SK-MEL-5 (cell line): ENCODE measurements at regions not wholly inside any gene's neighbourhood (a gene's known extent, or its start where the extent isn't known, plus 50 kb on each side); places are given as distances from the start of the nearest gene placed in this dataset.

Source experiments
- DNase-seq: peaks from one replicate; pipeline ENCODE4 v3.0.0-alpha.2; 2016; ENCODE audit warnings: low read depth, low spot score
- in situ Hi-C: cut with HindIII; loops from 2 replicates; pipeline ENCODE4 v1.10.0; 2016; ENCODE audit warnings: low sequenced_read_pairs, high pct_unique_total_duplicates, low pct_unique_long_range_greater_than_20kb

DNA sequence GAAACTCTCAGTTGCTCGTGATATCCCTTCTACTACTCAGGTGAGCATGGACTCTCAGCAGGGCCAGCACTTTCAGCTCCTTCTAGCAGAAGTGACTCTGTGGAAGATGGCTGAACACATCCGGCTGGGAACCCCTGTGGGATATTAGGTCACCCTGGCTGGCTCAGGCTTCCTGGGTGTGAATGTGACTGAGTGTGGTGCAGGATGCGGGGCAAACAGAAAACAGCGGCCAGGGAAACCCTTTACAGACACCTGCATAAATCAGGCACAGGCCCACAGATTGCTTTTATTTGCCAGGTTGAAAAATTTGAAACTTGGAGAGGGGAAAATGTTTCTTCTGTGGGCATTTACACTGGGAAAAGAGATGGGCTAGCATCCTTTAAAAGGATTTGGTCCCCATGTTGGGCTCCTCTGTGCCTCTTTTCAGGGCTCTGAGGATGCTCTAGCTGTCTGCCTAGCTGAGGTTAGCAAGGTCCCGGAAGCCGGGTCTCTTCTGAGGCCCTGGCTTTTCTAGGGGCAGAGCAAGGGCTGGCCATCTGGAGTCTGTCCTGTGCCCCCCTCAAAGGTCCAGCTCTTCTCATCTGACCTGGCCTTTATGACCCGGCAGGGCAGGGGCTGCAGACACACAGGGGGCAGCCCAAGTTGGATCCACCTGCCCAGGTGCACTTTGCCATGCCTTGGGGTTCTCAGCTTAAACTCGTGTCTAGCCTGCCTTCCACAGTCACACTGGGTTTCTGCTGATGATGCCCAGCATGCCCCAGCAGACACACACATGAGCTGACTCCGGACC is 243.0 kb downstream of the SIPA1L2 start:
- DNase-seq: no peak
- in situ Hi-C loops: no loop called here

DNA sequence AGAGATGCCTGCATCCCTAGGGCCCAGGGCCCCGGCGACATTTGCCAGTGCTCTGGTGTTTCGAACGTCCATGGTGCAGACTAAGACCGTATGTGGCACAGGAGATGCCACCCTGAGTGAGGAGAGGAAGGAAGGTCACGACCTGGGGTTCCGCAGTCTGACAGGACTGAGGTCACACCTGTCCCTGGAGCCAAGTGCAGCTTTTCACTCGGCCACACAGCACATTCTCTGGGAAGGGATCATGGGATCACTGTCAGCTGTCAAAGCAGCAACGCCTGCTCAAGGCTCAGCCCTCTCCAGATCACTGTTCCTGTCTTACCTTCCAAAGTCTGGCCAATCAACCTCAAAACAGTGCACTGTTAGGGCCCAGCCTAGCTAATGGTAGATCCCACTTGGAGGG is 243.6 kb downstream of the SIPA1L2 start:
- in situ Hi-C loops: no loop called here
- no peak for DNase-seq

DNA sequence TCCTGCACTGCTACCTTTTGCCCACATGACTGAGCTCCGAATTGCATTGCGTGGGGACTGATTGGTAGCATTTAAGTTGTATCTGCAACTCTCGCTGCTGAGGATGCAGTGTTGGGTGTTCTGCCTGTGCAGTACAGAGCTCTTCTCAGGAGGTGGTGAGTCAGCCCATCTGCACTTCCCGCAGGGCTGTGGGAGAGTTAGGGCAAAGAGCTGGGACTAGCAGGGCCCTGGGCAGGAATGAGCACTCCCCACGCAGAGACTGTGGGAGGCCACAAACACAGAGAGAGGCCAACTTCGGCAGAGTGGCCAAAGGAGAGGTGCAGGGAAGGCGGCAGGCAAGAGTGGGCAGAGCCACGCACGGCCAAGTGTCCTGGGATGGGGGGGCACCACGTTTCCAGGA is 244.7 kb downstream of the SIPA1L2 start:
- peak; percentile 23 for DNase-seq
- in situ Hi-C loops: no loop called here

DNA sequence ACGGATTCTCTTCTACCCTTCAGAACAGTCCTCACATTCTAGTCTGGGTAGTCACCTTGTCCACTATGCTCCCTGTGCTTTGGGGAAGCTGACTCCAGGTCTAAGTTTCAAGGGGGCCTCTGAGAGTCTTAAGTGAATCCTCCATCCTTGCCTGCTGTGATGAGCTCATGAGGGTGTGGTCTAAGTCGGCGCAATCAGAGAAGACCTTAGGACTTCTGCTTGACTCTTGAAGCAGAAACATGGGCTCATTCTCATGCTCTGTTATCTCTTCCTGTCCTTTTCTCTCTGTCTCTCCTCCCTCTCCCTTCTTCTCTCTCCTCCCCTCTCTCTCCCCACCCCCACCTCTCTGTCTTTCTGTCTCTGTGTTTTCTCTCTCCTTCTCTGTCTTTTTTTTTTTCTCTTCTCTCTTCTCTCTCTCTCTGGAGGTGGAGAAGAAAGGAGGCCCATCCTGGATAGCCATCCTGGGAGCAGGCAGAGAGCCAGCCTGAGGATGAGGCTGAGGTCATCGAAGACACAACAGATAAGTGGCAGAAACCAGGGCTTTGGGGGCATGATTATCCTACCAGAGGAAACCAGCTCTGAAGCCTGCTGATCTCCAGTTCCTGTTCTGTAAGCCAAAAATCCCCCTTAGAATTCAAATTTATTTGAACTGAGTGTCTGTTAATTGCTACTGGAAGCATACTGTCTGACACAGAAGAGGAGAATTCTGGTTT is 245.6 kb downstream of the SIPA1L2 start:
- in situ Hi-C loops: no loop called here
- no peak for DNase-seq

DNA sequence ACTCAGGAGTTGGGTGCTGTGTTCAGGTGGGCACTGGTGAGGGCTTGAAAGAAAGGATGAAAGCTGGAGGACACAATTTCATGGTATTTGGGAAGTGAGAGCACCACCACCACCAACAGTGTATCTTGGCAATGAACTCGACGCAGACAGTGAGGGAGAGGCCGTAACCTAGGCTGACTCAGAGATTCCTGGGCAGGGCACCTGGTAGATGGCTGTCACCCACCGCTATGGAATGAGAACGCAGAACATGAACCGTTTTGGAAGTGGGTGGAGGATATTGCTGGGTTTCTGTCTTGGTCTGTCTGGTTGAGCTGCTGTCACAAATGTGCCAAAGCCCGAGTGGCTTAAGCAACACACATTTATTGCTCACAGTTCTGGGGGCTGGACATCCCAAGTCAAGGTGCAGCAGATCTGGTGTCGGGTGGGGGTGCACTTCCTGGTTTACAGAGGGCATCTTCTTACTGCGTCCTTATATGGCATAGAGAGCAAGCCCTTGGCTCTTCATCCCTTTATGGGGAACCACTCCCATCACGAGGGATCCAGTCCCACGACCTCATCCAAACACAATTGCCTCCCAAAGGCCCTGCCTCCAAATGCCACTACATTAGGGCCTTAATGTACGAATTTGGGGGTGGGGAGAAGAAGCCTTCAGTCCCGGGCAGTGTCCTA is 246.3 kb downstream of the SIPA1L2 start:
- no peak for DNase-seq
- in situ Hi-C loops: no loop called here

DNA sequence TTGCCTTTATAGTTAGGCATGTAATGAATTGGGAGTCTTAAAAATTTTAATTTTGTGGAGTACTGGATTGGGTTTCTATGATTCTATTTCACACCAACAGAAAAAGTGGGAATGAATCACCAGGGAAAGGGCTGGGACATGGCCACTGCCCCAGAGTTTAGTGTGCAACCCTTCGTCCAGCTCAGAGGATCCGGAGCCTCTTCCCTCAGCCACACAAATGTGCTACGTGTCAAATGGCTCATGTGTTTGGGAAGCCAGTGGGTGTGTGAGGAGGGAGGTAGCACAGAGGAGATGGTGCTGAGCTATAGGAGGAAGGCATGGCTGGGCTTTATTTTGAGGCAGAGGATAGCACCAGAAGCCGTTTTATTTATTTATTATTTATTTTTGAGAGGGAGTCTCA is 247.3 kb downstream of the SIPA1L2 start:
- in situ Hi-C loops: no loop called here
- DNase-seq: no peak

DNA sequence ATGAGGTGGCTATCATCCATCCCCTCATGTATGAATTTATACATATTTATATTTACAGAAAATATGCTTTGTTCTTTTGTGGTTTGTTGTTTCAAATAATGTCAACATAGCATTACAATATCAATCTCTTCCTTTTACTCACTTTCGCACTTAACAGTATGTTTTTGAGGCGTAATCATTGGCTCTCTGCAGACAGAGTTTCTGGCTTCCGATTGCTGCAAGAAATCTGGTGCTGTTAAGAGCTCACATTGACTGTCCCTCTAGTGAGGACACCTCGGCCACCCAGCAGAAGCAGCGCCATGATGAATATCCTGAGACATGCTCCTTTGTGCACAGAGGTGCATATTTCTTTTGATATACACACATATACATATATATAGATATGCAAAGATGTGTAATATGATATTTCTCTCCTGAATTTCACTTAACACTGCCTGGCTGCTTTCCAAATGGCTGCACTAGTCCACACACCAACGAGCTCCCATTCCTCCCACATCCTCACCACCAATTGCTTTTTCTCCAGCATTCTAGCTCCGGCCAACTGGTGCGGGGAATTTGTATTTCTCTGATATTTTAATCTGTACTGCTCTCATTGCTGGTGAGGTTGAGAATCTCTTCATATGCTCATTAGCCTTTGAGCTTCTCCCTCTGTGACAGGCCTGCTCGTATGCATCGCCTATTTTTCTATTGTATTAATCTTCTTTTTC is 248.4 kb downstream of the SIPA1L2 start:
- in situ Hi-C loops: no loop called here
- DNase-seq: no peak

DNA sequence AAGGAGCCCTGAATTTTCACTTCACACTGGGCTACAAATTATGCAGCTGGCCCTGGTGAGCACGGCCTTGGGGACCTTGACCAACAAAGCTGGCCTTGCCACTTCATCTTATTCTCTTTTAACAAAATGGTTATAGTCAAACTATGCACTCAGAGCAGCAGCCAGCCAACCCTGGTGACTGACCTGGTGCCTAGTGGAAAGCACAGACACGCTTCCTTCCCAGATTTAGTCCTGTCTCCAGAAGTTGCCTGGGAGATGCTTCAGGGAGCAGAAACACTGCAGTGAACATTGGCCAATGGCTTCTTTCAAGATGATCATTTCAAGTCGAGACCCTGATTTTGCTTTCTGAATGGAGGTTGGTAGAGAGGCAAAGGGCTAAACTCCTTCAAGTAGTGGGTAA is 249.3 kb downstream of the SIPA1L2 start:
- DNase-seq: no peak
- in situ Hi-C loops: no loop called here

DNA sequence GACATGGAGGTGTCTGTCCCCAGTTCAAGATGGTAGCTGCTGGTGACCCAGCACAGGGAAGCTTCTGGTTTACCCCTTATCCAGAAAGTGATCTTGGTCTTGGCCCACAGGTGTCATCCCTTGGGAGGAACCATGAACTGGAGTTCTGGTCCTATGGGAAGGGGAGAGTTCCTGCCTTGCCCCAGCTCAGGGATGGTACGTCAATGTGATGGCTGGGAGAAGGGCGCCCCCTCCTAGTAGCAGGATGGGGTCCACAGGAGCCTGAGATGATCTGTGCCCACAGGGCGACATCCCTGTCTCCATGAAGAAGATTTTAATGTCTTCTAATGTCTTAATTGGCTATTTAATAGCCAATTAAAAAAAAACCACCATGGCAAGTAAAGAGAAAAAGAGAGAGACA is 249.8 kb downstream of the SIPA1L2 start:
- DNase-seq: no peak
- in situ Hi-C loops: no loop called here

DNA sequence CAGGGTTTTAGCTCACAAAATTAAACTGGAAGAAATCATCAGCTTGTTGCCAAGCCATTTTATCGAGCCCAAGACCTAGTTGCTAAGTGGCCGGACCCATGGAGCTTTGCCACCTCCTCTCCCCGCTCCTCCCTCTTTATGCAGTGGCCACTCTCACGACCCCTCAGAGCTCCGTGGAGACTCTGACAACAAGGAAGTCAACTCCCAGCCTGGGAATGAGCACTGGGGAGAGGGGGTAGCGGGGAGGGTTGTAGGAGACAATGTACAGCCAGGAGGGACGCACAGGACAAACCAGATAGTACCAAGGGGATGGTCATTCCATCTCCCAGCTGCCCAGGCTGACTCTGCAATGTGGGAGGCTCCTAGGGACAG is 250.9 kb downstream of the SIPA1L2 start:
- in situ Hi-C loops: no loop called here
- DNase-seq: no peak

DNA sequence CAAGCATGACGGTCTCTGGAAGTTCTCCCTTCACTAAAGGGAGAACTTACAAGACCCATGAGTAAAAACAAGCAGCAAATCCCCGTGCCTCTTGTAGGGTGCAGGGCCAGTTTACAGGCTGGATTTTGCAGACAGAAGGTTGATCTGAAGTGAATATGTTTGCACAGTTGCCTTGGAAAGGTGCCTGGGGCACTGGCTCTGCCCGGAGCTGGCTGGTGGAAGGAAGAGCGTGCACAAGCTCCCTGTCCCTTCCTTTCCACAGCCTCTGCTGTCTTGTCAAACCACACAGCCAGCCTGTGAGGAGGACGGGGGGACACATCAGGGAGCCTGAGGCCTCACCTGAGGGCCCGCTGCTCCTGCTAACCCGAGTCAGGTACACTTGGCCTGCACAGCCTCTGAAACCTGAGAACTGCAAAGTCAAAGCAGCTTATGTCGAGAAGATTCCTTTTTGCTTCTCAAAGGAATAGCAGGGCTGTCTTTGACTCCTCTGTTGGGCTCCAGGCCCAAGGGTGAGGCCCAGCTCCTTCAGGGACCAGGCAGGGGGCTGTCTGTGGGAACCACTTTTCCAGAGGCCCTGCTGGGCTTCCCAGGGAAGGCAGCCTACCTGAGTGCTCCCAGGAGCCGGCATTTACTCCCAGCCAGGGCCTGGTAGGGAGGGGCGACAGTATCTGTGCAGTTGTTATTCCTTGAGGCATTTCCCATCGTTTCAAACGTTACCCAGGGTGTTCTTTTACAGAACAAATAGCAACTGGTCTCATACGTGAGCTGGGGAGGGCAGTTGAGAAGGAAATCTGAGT is 251.5 kb downstream of the SIPA1L2 start:
- in situ Hi-C loops: no loop called here
- DNase-seq: no peak

DNA sequence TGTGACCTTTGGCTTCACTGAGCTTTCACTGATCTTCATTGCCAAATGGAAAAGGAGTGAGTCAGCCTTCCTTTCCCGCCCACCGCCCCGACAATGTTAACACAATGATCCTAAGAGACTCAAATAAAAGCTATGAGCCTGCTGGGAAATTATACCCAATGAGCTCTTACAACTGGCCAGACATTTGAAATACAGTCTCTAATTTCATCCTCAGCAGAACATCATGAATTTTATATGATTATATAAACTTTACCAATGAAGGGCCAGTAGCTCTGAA is 252.5 kb downstream of the SIPA1L2 start:
- in situ Hi-C loops: no loop called here
- DNase-seq: peak; percentile 51

DNA sequence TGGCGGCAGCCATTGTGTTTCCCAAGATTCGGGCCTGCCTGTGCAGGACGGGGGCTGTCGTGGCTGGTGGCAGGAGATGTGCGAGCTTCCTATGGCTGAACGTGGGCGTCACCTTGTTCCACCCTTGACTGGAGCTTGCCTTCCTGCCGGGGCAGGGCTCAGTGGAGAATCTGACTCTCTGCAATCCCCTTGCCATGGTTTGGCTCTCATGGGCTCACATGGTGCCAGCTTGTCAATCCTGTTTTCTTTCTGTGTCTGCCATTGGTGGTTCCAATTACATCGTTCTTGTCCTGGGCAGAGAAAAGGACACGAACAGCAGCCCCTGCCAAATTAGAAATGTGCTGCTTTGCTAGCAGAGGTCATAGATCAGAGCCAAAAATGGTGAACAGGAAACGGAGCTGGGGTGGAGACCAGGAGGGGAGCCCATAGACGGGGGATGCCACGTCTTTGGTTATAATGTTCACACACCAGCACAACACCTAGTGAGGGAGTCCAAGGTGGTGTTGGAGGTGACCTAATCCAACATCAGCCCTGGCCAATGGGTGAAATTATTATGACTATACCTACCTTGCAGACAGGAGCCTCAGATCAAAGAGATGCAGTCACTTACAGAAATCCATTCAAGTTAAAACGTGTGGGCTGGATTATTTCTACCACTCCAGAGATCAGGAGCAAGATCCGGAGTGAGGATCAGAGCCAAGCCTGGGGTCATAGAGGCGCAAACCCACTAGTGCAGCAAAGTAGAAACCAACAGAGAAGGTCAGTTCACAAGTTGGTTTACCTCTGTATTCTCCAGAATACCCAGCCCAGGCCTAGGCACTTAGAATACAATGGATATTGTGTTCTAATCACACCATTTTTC is 253.1 kb downstream of the SIPA1L2 start:
- DNase-seq: no peak
- in situ Hi-C loops: no loop called here

DNA sequence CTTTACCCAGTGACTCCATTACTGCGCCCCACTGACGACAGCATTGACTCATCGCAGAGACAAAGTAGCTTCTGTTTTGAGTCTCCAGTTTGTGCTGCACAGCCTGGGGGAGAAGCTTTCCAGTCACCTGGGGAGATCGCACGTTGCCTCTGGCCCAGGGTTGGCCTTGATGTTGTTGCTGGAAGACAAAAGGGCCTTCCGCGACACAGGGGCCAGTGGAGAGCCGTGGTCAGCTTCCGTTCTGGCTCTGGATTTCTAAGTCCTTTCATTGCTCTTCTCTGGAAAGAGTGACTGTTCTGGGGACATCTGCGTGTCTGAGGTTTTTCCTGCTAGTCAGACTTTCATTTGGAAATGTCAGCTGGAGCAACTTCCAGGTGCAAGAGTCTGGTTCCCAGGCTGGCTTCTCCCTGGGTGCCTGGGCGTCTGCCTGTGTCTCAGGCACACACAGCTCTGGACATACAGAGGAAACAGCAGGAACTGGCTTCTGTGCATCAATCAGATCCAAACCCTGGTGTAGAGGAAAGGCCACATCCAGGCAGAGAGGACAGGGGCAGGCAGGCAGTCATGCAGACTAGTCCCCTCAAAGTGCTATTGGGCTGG is 257.0 kb downstream of the SIPA1L2 start:
- peak; percentile 58 for DNase-seq
- in situ Hi-C loops: no loop called here

DNA sequence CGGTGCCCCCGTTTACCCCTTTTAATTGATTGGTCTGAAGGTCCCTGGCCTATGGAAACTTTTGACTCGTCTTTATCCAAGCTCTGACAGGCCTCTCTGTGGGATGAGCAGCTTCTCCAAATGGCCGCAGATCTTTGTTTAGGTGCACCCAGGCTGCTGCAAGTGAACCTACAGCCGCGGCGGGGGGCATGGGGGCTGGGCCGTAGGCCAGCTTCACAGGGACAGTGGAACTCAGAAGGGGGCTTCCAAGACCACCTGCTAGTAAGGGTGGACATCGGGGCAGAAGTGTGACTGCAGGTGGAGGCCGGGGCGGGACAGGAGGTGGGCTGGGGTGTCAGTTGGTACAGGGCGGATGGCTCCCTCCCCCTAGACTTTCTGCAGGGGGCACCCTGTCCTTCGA is 257.5 kb downstream of the SIPA1L2 start:
- no peak for DNase-seq
- in situ Hi-C loops: no loop called here

DNA sequence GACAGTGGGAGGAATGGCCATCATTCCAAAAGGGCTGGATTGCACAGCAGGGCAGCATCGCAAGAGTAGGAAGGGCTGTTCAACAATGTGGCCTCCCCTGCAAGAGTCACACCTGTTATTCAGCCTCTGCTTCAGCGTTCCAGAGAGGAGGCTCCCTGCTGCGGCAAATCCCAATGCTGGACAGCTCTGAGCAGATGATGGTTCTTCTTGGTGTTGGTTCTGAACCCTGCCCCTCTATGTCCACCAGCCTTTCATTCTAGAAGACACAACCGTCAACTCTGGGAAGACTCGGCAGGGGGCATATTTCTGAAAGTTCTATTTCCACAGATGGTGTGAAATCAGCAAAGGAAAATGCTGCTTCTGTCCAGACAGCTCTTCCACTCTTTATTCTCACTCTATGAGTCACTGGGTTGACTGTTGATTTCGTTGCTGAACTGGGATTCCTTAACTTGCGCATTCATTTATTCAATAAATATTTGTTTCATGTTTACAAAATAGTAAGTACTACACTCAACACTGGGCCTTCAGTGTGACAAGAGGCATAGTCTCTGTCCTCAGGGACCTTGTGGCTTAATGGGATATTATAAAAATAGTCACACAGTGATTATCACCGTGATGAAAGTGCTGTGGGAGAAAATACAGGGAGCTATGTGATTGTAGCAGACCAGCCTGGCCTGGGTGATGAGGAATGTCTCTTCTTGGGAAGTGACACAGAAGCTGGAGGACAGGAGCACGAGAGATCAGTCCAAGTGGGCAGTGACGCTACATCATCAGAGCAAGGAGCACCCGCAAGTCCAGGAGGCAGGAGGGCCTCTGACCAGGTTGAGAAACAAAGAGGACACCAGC is 260.3 kb downstream of the SIPA1L2 start:
- DNase-seq: peak; percentile 31
- in situ Hi-C loops: no loop called here
